NCI-H2107 treated with DMSO at 0.1 percent for 48 hours (cell line): ENCODE measurements at regions not wholly inside any gene's neighbourhood (a gene's known extent, or its start where the extent isn't known, plus 50 kb on each side); places are given as distances from the start of the nearest gene placed in this dataset.

Experiments used
- DNase-seq: peaks from one replicate; lab custom pipeline; 2025; ENCODE audit not compliant: unreplicated experiment; lab: John Stamatoyannopoulos, UW

DNA sequence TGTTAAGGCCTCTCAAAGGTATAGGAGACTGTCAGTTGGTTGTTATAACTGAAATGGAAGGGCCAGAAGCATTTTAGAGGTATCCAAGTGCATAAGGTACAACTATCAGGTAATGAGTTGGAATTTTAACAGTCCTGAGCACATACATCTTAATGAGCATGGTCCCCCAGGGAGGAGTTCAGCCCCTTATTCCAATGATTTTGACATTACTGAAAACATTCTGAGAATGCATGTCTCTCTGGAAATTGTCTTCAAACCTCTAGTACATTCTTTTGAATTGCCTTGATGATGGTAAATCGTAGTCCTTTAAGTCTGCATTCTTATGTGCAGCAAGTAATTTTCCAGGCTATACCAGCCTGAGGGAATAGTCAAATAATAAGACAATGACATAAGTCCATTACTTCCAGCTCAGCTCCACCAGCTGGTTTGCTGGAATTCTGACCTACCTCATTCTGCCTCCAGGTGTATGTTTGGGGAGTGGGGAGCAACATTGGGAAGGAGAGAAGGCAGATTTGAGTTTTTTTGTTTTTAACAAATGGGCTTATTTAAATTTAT is 239.2 kb downstream of the MSRB3 start:
- no peak for DNase-seq

DNA sequence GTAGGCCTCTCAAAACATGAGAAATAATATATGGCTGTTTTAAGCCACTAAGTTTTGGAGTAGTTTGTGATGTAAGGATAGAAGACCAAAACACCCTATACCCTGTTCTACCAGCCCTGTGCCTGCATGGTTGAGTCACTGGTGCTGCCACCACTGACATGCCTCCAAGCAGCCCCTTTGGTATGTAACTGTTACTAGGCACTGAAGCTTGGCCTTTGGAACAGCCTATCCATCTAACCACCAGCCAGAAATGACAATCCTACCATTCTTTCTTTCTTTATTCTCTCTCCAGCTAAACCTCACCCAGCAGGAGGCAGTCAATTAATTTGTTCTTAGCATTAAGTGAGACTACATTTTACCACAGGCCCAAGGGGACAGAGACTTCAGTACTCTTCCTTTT is 240.3 kb downstream of the MSRB3 start:
- no peak for DNase-seq

DNA sequence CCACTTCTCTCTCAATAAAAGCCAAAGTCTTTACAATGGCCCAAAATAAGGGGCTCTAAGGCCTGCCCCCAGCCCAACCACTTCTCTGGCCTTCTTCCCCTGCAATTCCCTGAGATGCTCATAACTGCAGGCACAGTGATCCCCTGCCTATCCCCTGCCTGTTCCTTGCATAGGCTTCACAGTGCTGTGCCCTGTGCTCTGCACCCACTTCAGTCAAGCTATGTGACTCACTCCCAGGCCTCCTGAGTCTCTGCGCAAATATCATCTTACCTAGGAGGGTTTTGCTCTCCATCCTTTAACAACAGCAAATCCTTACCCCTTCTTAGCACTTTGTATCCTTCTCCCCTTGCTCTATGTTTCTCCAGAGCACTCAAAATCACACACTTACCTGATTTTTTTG is 242.2 kb downstream of the MSRB3 start:
- DNase-seq = no peak

DNA sequence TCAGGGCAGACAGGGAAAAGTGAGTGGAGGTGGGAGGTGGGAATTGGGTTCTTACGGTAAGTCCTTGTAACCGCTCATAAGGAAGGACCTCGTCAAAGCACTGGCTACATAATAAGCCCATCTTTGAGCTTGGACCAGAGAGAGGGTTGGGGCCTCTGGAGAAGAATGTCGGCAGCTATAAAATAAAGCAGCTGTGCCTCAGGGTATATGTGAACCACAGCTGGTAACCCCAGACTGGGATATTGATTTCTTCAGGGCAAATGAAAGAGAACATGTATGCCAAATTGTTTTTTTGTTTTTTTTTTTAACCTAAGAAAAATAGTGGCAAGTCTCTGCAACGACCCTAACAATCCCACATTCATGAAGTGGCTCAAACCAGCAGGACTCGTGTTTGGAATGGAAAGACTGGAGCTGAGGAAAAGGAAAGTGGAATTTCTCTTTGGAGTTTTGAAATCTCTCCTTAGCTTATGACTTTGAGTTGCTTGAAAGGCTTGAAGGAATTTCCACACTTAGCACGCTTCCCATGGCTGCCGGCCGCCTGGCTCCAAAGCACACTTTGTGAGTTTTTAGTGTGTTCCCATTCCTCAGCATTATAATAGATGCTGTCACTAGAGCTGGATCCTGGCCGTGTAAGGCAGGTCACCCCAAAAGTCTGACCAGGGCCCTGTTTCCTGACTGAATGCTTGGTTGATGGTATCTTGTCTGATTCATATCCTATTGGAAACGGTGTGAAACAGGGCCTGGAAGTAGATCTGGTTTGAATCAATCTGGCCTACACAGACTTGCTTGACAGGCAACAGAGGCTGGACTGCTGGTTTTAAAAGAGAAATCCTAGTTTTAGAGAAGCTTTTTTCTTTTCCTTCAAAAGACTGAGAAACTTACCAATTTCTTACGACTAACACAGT is 244.7 kb downstream of the MSRB3 start:
- DNase-seq = no peak

DNA sequence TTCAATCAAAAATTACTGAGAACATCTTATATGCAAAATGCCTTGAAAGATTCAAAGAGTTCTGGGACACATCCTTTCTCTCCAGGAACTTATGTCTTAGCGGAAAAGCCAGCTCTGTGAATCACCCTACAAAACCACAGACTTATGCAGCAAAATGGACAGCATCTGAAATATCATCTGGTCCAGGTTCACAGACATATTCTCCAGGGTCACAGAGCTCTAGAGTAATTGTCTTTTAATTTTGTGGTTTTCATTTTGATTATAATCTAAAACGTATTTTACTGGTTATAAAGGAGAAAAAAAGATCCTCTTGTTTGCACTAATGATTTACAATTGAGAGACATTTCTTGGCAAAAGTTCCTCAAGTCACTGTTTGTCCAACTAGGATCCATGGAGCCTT is 246.2 kb downstream of the MSRB3 start:
- DNase-seq = no peak

DNA sequence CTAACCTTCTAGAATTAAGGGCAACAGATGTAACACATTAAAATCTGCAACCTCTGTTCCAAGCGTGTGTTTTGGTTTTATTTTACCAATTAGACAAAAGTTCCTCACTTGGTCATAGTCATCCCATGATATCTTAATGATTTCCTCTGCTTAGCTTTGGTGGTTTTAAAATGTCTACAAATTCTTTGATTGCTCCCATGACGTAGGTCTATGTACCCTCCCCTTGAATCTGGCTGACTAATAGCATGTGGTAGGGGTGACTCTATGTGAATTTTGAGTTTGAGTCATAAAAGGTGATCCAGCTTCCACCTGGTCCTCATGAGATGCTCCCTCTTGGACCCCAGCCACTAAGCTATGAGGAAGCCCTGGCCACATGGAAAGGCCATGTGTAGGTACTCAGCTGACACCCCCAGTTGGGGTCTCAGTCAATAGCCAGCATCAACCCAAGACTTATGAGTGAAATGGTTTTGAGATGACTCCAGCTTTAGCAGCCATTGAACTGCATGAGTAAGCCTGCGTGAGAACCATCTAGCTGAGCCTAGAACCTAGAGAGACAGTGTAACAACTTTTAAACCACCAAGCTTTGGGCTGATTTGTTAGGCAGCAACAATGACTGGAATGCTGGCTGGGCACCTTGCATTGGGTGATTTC is 247.1 kb downstream of the MSRB3 start:
- DNase-seq = no peak

DNA sequence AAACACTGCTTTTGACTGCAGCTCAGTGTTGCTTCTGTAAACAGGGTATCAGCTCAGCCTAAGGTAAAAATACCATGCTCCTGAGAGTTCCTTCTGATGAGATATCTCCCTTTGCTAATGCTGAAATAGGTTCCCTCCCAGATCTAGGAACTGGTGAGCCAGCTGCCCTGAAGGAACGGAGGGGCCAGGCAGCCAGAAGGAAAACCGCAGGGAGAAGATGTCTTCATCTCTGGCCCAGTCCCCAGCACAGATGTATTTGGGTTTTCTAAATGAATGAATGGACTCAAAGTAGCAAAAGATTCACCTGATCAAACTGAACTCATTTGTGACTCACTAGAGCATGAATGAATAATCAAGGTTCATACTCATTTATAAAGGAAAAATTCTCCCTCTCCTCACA is 247.8 kb downstream of the MSRB3 start:
- no peak for DNase-seq

DNA sequence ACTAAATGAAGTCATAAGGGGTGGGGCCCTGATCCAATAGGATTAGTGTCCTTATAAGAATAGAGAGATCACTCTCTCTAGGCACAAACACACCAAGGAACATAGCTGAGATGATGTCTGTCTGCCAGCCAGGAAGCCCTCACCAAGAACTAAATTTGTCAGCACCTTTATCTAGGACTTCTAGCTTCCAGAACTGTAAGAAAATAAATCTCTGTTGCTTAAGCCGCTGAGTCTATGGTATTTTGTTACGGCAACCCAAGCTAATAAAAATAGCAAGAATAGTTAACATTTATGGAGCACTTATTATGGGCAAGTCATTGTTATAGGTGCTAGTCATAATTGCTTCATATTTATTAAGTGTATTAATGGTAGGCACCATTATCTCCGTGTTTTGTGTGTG is 249.6 kb downstream of the MSRB3 start:
- no peak for DNase-seq

DNA sequence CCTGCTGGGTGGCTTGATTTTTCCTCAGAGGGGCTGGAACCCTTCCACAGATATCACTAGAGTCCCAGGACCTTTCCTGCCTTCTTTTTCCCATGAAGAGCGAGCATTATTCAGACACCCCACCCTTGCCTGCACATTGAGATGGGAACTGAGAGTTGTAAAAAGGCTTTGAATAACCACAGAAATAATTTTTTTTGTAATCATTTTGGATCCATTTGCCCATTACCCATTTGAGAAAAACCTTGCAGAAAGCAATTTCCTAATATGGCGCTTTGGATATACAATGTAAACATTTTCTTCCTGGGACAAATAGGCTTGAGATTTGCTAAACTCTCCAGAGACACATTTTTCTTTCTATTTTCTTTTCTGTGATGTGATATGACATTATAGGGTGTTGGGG is 250.6 kb downstream of the MSRB3 start:
- no peak for DNase-seq

DNA sequence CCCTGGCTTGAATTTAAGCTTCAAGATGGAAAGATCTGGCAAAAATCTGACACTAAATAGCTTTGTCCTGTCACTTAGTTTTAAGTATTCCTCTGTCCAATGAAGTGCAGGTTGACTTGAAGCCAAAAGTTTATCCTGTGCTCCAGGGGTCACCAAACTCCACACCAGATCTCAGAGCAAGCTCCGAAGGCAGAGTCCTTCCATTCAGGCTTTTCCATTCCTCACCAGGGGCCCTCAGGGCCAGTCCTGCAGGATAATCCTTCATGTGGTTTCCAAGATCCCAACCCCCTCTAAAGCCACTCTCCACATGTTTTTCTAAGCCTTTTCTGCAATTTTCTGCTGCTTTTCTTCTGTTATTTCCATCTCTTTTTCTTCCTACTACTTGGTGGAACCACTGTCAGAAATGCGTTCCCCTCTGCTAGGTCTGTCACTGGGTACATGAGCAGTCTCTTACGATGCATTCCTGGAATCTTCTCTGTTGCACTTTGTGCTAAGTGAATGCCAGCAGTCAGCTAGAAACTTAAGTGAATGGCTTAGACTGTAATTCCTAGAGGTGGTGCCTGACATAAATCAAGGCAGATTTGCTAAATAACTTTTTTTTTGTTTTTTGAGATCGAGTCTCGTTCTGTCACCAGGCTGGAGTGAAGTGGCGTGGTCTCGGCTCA is 251.4 kb downstream of the MSRB3 start:
- DNase-seq = no peak

DNA sequence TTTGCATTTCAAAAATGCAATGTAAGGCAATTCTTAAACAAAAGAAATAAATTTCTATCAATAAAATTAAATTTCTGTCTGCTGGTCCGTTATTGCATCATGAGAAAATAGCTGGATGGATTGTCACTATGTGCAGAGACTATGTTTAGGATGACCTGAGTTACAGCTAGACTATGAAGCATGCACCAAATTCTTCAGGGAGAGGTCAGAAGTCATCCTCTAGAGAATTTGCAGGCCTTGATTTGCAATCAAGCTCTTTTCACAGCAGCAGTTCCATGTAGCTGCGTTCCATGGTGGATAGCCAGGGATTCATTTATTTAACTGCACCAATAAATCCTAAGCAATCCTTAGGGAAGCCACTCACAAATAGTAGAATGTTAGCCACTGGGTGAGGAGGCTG is 253.7 kb downstream of the MSRB3 start:
- no peak for DNase-seq

DNA sequence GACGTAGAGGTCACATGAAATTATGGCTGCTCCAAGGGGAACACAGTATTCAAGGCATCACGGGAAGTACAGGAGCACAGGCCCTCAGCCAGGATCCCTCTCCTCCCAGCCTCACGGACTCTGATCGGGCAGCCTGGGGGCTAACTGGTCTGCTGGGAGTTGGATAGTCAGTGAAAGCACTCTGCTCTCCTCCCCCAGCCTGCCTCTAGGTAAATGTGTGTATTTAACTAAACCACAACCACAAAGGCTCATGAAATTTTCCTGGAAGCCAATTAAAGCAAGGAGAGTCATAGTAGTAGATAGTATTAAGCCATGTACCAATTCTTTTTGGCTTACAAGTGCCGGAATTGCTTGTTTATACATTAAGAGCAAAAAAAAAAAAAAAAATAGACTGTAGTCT is 254.3 kb downstream of the MSRB3 start:
- peak; percentile 32 for DNase-seq

DNA sequence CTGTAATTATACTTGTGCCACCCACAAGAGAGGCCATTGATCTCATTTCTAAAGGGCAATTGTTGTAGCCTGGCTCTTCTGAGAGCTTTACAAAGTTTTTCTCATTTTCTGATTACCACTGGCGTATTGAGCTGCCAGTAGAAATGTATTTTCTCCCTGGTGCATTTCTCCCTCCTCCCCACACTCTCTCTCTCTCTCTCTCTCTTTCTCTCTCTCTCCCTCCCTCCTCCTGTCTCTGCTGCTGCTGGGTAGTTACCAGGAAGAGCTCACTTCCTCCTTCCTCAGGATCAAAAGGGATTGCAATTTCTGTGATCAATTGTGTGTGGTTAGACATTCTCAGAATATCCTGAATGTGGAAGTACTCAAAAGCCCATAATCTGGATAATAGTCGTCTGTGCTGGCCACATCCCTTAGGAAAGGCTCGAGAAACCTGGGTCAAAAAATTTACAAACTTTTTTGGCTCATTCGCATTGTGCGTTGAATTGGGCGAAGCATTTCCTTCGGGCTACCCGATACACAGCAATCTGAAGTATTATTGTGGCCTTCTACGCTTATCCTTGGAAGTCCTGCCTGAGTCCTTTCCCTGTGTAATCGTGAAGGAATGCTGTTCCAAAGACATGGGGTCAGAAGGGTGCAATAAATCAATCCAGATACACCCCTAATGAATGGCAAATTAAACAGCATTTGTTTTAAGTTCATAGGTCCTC is 254.8 kb downstream of the MSRB3 start:
- peak; percentile 32 for DNase-seq

DNA sequence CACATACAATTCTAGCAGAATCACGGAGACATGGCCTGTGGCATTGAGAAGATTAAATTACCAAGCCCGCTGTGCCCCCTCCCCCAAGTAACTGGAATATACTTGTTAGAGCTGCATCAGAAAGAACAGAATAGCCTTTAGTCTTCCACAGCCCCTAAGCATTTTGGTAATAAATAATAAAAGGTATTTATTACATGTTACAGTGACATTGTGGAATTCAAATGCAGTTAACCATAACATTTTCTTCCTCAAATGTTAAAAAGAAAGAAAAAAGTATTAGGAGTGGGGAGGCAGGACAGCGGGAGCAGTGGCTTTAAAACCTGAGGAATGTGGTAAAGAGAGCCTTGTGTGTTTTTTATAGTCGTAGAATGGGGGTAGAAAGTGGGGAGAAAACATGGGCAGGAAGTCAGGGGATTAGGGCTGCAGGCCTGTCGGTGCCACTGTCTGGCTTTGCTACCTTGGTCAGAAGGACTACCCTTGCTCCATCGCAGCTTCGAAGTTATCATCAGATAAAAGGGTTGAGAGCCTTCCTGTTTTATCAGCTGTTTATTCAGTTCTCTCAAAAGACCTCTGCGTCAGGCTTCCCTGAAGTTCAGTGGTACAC is 255.9 kb downstream of the MSRB3 start:
- no peak for DNase-seq

DNA sequence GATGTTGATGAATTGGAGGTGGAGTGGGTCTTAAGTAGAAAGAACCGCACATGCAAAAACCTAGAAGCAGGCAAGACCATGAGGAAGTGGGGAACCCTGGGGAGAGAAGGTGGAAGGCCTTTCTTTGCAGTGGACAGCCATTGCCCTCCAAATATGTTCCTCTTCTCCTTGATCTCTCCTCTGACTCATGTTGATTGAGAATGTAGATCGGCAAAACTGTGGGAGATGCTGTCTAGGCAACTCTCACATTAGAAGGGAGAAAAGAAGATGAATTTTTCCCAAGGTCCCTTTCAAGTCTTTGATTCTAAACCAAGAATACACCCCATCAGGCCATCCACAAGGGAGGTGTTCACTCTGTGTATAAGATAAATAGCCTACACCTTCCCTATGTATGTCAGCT is 257.5 kb downstream of the MSRB3 start:
- no peak for DNase-seq

DNA sequence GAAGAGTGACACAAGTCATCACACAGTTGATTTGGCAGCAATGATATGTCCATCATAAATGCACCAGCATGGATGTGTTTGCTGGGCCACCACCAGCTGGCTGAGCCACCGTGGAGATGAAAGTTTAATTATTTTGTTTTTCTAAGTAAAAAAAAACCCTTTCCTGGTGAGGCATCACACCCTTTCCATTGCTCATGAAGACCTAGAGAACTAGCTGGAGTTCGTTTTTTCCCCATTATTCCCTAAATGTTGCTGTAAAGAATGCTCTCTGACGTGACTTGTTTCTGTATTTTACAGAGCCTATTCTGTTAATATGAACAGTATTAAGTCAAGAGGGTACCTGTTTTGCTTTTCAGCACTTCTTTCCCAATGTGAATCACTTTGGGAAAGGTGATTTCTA is 257.9 kb downstream of the MSRB3 start:
- no peak for DNase-seq

DNA sequence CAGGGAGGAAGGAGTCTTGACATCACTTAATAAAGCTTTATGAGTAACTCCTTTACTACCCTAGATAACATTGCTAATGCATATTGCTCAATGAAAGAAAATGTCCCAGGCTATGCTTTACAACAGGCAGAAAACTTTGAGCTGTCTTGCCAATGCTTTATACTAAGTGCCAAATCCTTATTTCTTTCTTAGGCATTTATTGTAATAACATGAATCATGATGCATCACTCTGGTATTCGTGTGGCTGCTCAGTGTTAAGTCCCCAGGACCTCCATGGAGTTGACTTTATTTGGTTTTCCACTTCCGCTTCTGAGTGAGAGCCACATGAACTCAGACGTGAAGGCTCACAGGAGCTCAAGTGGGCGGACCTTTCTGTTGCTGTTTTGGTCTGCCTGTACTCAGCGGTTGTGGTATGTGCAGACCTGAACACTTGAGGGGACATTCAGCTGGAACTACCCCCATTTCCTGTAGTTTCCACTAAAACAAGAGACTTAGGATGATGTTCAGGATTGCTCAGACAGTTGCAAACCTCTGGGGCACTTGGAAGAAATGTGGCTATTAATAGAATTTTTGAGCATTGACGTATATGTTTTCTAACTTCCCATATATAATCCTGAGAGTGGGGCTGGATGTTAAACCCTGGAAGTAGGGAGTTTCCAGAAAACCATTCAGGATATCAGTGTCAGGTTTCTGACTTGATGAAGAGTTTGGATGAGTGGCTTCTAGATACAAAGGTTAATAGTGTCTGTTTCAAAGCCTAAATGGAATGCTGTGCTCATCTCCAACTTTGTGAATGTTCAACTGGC is 258.6 kb downstream of the MSRB3 start:
- no peak for DNase-seq

DNA sequence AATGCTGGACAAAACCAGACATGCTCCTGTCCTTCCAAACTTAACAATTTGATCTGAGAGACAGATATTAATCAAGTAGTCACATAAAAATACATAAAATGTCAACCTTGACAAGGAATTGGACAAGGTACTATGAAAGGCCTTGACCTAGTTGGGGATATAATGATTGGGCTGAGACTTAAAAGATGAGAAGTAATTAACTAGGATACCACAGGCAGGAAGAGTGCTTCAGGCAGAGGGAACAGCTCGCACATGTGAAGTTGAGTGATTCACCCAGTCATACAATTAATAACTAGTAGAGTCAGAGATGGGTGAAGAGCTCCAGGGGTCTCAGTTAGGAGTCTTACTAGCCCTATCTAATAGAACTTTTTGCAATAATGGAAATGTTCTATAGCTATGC is 259.5 kb downstream of the MSRB3 start:
- no peak for DNase-seq

DNA sequence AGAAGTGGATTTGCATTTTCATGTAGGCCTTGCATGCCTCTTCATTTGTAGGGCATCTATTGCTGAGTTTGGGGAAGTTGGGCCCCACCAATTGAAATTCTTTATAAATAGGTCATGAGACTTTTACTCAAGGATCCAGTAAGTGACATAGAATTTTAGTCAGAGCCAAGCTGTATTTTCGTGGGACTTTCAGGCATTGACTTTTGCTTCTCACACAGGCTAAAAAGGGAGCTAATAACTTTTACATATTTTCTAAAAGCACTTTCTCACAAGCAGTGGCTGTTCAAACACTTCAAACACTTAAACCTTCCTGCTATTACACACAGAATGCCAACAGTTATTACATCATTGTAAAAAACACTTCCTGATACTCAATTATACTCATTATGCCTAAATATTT is 260.5 kb downstream of the MSRB3 start:
- DNase-seq = no peak

DNA sequence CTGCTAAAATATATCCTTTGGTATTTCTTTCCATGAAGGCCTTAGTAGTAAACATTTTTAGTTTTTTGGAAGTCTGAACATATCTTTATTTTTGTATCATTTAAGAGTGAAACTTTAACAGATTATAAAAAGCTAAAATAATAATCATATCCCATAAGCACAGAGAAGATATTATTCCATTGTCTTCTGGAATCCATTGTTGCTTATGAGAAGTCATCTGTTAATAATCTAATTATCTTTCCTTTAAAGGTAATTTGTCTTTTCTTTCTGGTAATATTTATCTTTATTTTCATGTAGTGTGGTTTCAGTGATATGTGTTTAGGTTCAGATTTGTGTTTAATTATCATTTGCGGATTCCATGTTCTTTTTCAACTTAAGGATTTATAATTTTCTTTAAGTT is 261.7 kb downstream of the MSRB3 start:
- no peak for DNase-seq
